Muscle layer of colon (tissue), 2 donors: ENCODE measurements at regions not wholly inside any gene's neighbourhood (a gene's known extent, or its start where the extent isn't known, plus 50 kb on each side); places are given as distances from the start of the nearest gene placed in this dataset.

ENCODE experiments used
- H3K27ac ChIP-seq: one replicate; pipeline ENCODE4 v1.7.0; 2013; ENCODE audit warnings: low read depth, mild to moderate bottlenecking, low read length, moderate library complexity
- H3K27me3 ChIP-seq, 2 donors: one replicate each; pipeline ENCODE4 v1.7.0; 2013; ENCODE audit warnings: low read length in 2 of 2, mild to moderate bottlenecking in 2 of 2; ENCODE audit not compliant: insufficient read depth in 2 of 2, control insufficient read depth in 1 of 2
- H3K36me3 ChIP-seq: one replicate; pipeline ENCODE4 v1.7.0; 2013; ENCODE audit warnings: mild to moderate bottlenecking, low read length; ENCODE audit not compliant: insufficient read depth
- H3K4me1 ChIP-seq: one replicate; pipeline ENCODE4 v1.7.0; 2013; ENCODE audit warnings: mild to moderate bottlenecking, low read length; ENCODE audit not compliant: insufficient read depth
- H3K4me3 ChIP-seq, 2 donors: one replicate each; pipeline ENCODE4 v1.7.0; 2013; ENCODE audit warnings: low read length in 2 of 2, low read depth in 1 of 2, mild to moderate bottlenecking in 1 of 2, moderate library complexity in 1 of 2
- H3K9ac ChIP-seq: one replicate; pipeline ENCODE4 v1.7.0; 2013; ENCODE audit warnings: low read length
- H3K9me3 ChIP-seq: one replicate; pipeline ENCODE4 v1.7.0; 2013; ENCODE audit warnings: mild to moderate bottlenecking, low read length
- donor health status: abdominal sarcoma.
- donor health status: Adenocarcinoma of cecum.

- Histone ChIP-seq H3K36me3 (no peaks in the 10 kb centered on the region), H3K4me1 (no peaks in the 10 kb centered on the region), H3K27me3 (no peaks in the 10 kb centered on the region), H3K27ac (no peak overlapping the region), H3K9ac (no peak overlapping the region), H3K9me3 (no peaks in the 10 kb centered on the region), H3K4me3 (no peak overlapping the region)
Measured at GRCh38 chr17:52751051-52751450, 592.5 kb upstream of the CA10 start.

- H3K4me3 ChIP-seq, result no peak overlapping the region
- no peak overlapping the region for H3K9ac ChIP-seq
- H3K27me3 ChIP-seq, result no peaks in the 10 kb centered on the region
- no peaks in the 10 kb centered on the region for H3K9me3 ChIP-seq
- H3K36me3 ChIP-seq, result no peaks in the 10 kb centered on the region
- H3K4me1 ChIP-seq, result no peaks in the 10 kb centered on the region
- H3K27ac ChIP-seq, result no peak overlapping the region
Measured at GRCh38 chr17:52744179-52744578, 585.7 kb upstream of the CA10 start.

GRCh38 chr17:52740006-52740405 is 581.5 kb upstream of the CA10 start:
- H3K9ac ChIP-seq, result no peak overlapping the region
- H3K4me1 ChIP-seq, result no peaks in the 10 kb centered on the region
- H3K27me3 ChIP-seq, result no peaks in the 10 kb centered on the region
- H3K27ac ChIP-seq, result no peak overlapping the region
- no peaks in the 10 kb centered on the region for H3K9me3 ChIP-seq
- H3K36me3 ChIP-seq, result no peaks in the 10 kb centered on the region
- no peak overlapping the region for H3K4me3 ChIP-seq

- Histone ChIP-seq H3K4me3 (no peak overlapping the region), H3K27ac (no peak overlapping the region), H3K27me3 (no peaks in the 10 kb centered on the region), H3K4me1 (no peaks in the 10 kb centered on the region), H3K9me3 (no peaks in the 10 kb centered on the region), H3K36me3 (no peaks in the 10 kb centered on the region), H3K9ac (no peak overlapping the region)
Measured at GRCh38 chr17:52738791-52739190, 580.3 kb upstream of the CA10 start.

- H3K27me3 ChIP-seq, result no peaks in the 10 kb centered on the region
- H3K36me3 ChIP-seq, result no peaks in the 10 kb centered on the region
- no peak overlapping the region for H3K9ac ChIP-seq
- H3K4me1 ChIP-seq, result no peaks in the 10 kb centered on the region
- H3K9me3 ChIP-seq, result no peaks in the 10 kb centered on the region
- H3K27ac ChIP-seq, result no peak overlapping the region
- no peak overlapping the region for H3K4me3 ChIP-seq
Measured at GRCh38 chr17:52737071-52737470, 578.6 kb upstream of the CA10 start.

GRCh38 chr17:52732841-52733240 is 574.3 kb upstream of the CA10 start:
- no peaks in the 10 kb centered on the region for H3K27me3 ChIP-seq
- H3K4me3 ChIP-seq, result no peak overlapping the region
- H3K4me1 ChIP-seq, result no peaks in the 10 kb centered on the region
- H3K27ac ChIP-seq, result no peak overlapping the region
- no peak overlapping the region for H3K9ac ChIP-seq
- H3K36me3 ChIP-seq, result no peaks in the 10 kb centered on the region
- H3K9me3 ChIP-seq, result no peaks in the 10 kb centered on the region

GRCh38 chr17:52724578-52724977 is 566.1 kb upstream of the CA10 start:
- Histone ChIP-seq H3K27ac (no peak overlapping the region), H3K4me1 (no peaks in the 10 kb centered on the region), H3K4me3 (no peak overlapping the region), H3K36me3 (no peaks in the 10 kb centered on the region), H3K27me3 (no peaks in the 10 kb centered on the region), H3K9me3 (no peaks in the 10 kb centered on the region), H3K9ac (no peak overlapping the region)

GRCh38 chr17:52721910-52722309 is 563.4 kb upstream of the CA10 start:
- H3K4me1 ChIP-seq, result no peaks in the 10 kb centered on the region
- H3K36me3 ChIP-seq, result no peaks in the 10 kb centered on the region
- H3K4me3 ChIP-seq, result no peak overlapping the region

GRCh38 chr17:52710363-52710901 is 551.9 kb upstream of the CA10 start:
- Histone ChIP-seq H3K27me3 (no peaks in the 10 kb centered on the region), H3K9me3 (no peaks in the 10 kb centered on the region), H3K4me1 (no peaks in the 10 kb centered on the region), H3K9ac (no peak overlapping the region), H3K36me3 (no peaks in the 10 kb centered on the region), H3K27ac (no peak overlapping the region), H3K4me3 (no peak overlapping the region)

More at GRCh38 chr17:52721910-52722309, 563.4 kb upstream of the CA10 start:
- Histone ChIP-seq H3K9ac (no peak overlapping the region), H3K9me3 (no peaks in the 10 kb centered on the region), H3K27ac (no peak overlapping the region), H3K27me3 (no peaks in the 10 kb centered on the region)

- no peaks in the 10 kb centered on the region for H3K9me3 ChIP-seq
- H3K27me3 ChIP-seq, result no peaks in the 10 kb centered on the region
- no peaks in the 10 kb centered on the region for H3K4me1 ChIP-seq
- H3K4me3 ChIP-seq, result no peak overlapping the region
- H3K9ac ChIP-seq, result no peak overlapping the region
- no peak overlapping the region for H3K27ac ChIP-seq
- no peaks in the 10 kb centered on the region for H3K36me3 ChIP-seq
Measured at GRCh38 chr17:52709724-52710123, 551.2 kb upstream of the CA10 start.

GRCh38 chr17:52696362-52696761 is 537.8 kb upstream of the CA10 start:
- Histone ChIP-seq H3K9ac (no peak overlapping the region), H3K4me3 (no peak overlapping the region), H3K4me1 (no peaks in the 10 kb centered on the region), H3K36me3 (no peaks in the 10 kb centered on the region), H3K27me3 (no peaks in the 10 kb centered on the region), H3K9me3 (no peaks in the 10 kb centered on the region), H3K27ac (no peak overlapping the region)

- H3K36me3 ChIP-seq, result no peaks in the 10 kb centered on the region
- H3K27ac ChIP-seq, result no peak overlapping the region
Measured at GRCh38 chr17:52686140-52686539, 527.6 kb upstream of the CA10 start.

More at GRCh38 chr17:52686140-52686539, 527.6 kb upstream of the CA10 start:
- Histone ChIP-seq H3K4me1 (no peaks in the 10 kb centered on the region), H3K9ac (no peak overlapping the region), H3K27me3 (no peaks in the 10 kb centered on the region), H3K9me3 (no peaks in the 10 kb centered on the region), H3K4me3 (no peak overlapping the region)
